ENCODE measurements at regions not wholly inside any gene's neighbourhood (a gene's known extent, or its start where the extent isn't known, plus 50 kb on each side); places are given as distances from the start of the nearest gene placed in this dataset.

- H3K9me3 ChIP-seq (ENCODE audit: control insufficient read depth, insufficient read depth, low read length) = no peaks in the 10 kb centered on the region
- H3K27ac ChIP-seq (ENCODE audit: low read depth, low read length) = no peak overlapping the region
- H3K27me3 ChIP-seq (ENCODE audit: control insufficient read depth, insufficient read depth, low read length) = no peaks in the 10 kb centered on the region
- no peaks in the 10 kb centered on the region for H3K36me3 ChIP-seq (ENCODE audit: control insufficient read depth, insufficient read depth, low read length)
- H3K9ac ChIP-seq (ENCODE audit: low read depth, low read length) = no peak overlapping the region
- H3K4me1 ChIP-seq (ENCODE audit: control insufficient read depth, insufficient read depth, low read length) = no peaks in the 10 kb centered on the region; the same call in 1 of the 2 replicates
- no peak overlapping the region for H3K4me3 ChIP-seq (ENCODE audit: low read depth, low read length)
Measured at GRCh38 chr9:13790055-13790454, 510.6 kb upstream of the MPDZ start.

DNA sequence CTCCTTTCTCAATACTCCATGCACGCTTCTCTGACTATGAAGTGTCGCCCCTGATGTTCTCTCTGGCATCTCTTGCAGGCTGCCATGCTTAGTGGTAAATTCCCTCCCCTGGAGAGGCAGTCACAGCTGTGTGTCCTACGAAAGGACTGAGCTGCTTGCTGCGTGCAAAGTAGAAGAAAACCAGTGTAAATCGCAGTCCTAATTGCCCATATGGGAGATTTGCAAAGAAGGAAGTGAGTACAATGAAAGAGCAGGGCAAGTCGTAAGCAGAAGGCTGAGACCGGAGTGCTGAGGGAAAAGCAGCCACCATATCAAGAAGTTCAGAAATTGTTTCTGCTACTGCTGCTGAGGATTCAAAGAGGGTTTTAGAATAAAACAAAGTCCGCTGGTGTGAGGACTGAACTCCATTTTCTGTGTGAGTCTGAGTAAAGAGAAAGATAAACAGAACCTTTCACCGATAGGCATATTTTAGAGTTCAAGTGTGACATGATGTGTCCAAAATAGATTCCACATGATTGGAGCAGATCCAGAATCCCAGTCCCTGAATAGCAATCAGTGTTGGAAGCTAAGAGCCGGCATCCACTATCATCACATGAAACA, 507.8 kb upstream of the MPDZ start:
- Histone ChIP-seq H3K27ac (ENCODE audit: low read depth, low read length) (no peak overlapping the region), H3K9ac (ENCODE audit: low read depth, low read length) (no peak overlapping the region), H3K9me3 (ENCODE audit: control insufficient read depth, insufficient read depth, low read length) (no peaks in the 10 kb centered on the region), H3K4me1 (ENCODE audit: control insufficient read depth, insufficient read depth, low read length) (no peaks in the 10 kb centered on the region; the same call in 1 of the 2 replicates), H3K27me3 (ENCODE audit: control insufficient read depth, insufficient read depth, low read length) (no peaks in the 10 kb centered on the region), H3K36me3 (ENCODE audit: control insufficient read depth, insufficient read depth, low read length) (no peaks in the 10 kb centered on the region), H3K4me3 (ENCODE audit: low read depth, low read length) (no peak overlapping the region)

GRCh38 chr9:13786711-13787110, 507.2 kb upstream of the MPDZ start:
- Histone ChIP-seq H3K9me3 (ENCODE audit: control insufficient read depth, insufficient read depth, low read length) (no peaks in the 10 kb centered on the region), H3K4me1 (ENCODE audit: control insufficient read depth, insufficient read depth, low read length) (no peaks in the 10 kb centered on the region; the same call in 1 of the 2 replicates), H3K9ac (ENCODE audit: low read depth, low read length) (no peak overlapping the region), H3K27ac (ENCODE audit: low read depth, low read length) (no peak overlapping the region), H3K4me3 (ENCODE audit: low read depth, low read length) (no peak overlapping the region), H3K36me3 (ENCODE audit: control insufficient read depth, insufficient read depth, low read length) (no peaks in the 10 kb centered on the region), H3K27me3 (ENCODE audit: control insufficient read depth, insufficient read depth, low read length) (no peaks in the 10 kb centered on the region)

DNA sequence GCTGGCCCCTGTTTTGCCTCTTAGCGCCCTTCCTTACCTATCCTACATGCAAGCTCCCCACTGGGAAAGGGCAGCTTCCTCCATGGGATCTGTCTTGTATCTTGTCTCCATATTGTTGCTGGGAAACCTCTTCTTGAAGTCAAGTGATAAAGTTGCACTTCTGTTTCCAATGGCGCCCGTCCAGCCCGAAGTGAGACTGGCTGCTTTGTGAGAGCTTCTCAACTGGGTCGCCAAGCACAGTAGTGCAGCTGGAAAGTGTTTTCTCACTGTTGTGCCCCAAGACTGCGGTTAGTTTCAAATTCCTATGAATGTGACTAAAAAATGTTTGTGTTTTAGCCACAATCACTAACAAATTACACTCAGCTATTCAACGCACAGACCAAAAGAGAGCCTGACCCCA, 506.6 kb upstream of the MPDZ start:
- Histone ChIP-seq H3K27ac (ENCODE audit: low read depth, low read length) (no peak overlapping the region), H3K9ac (ENCODE audit: low read depth, low read length) (no peak overlapping the region), H3K36me3 (ENCODE audit: control insufficient read depth, insufficient read depth, low read length) (no peaks in the 10 kb centered on the region), H3K4me3 (ENCODE audit: low read depth, low read length) (no peak overlapping the region), H3K9me3 (ENCODE audit: control insufficient read depth, insufficient read depth, low read length) (no peaks in the 10 kb centered on the region), H3K27me3 (ENCODE audit: control insufficient read depth, insufficient read depth, low read length) (no peaks in the 10 kb centered on the region), H3K4me1 (ENCODE audit: control insufficient read depth, insufficient read depth, low read length) (no peaks in the 10 kb centered on the region)

GRCh38 chr9:13779106-13779505, 499.6 kb upstream of the MPDZ start:
- H3K27ac ChIP-seq (ENCODE audit: low read depth, low read length) = no peak overlapping the region
- H3K9me3 ChIP-seq (ENCODE audit: control insufficient read depth, insufficient read depth, low read length) = no peaks in the 10 kb centered on the region
- no peaks in the 10 kb centered on the region for H3K4me1 ChIP-seq (ENCODE audit: control insufficient read depth, insufficient read depth, low read length)
- H3K27me3 ChIP-seq (ENCODE audit: control insufficient read depth, insufficient read depth, low read length) = no peaks in the 10 kb centered on the region
- H3K9ac ChIP-seq (ENCODE audit: low read depth, low read length) = no peak overlapping the region
- no peak overlapping the region for H3K4me3 ChIP-seq (ENCODE audit: low read depth, low read length)
- no peaks in the 10 kb centered on the region for H3K36me3 ChIP-seq (ENCODE audit: control insufficient read depth, insufficient read depth, low read length)

DNA sequence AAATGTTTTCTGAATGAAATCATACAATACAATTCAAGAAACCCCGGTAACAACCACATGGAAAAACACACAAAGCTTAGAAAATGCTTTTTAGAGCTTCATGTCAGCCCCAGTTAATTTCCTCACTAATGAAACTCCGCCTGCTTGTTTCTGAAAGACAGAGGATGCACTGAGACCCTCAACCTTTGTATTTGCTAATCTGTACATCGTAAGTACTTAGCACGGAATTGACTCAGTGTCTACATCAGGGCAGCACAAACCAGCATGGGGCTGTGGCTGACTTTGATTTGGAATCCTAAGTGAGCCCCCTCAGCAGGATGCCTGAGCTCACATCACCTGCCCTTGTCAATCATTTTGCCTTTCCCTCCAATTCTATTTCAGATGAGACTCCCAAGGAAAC, 499.1 kb upstream of the MPDZ start:
- no peak overlapping the region for H3K4me3 ChIP-seq (ENCODE audit: low read depth, low read length)
- H3K9me3 ChIP-seq (ENCODE audit: control insufficient read depth, insufficient read depth, low read length) = no peaks in the 10 kb centered on the region
- H3K36me3 ChIP-seq (ENCODE audit: control insufficient read depth, insufficient read depth, low read length) = no peaks in the 10 kb centered on the region

GRCh38 chr9:13770956-13771355, 491.5 kb upstream of the MPDZ start:
- Histone ChIP-seq H3K4me1 (ENCODE audit: control insufficient read depth, insufficient read depth, low read length) (no peaks in the 10 kb centered on the region), H3K27me3 (ENCODE audit: control insufficient read depth, insufficient read depth, low read length) (no peaks in the 10 kb centered on the region), H3K9me3 (ENCODE audit: control insufficient read depth, insufficient read depth, low read length) (no peaks in the 10 kb centered on the region), H3K9ac (ENCODE audit: low read depth, low read length) (no peak overlapping the region), H3K27ac (ENCODE audit: low read depth, low read length) (no peak overlapping the region), H3K4me3 (ENCODE audit: low read depth, low read length) (no peak overlapping the region), H3K36me3 (ENCODE audit: control insufficient read depth, insufficient read depth, low read length) (no peaks in the 10 kb centered on the region)

More for the DNA sequence above, 499.1 kb upstream of the MPDZ start:
- H3K9ac ChIP-seq (ENCODE audit: low read depth, low read length) = no peak overlapping the region
- H3K27ac ChIP-seq (ENCODE audit: low read depth, low read length) = no peak overlapping the region
- no peaks in the 10 kb centered on the region for H3K4me1 ChIP-seq (ENCODE audit: control insufficient read depth, insufficient read depth, low read length)
- H3K27me3 ChIP-seq (ENCODE audit: control insufficient read depth, insufficient read depth, low read length) = no peaks in the 10 kb centered on the region

DNA sequence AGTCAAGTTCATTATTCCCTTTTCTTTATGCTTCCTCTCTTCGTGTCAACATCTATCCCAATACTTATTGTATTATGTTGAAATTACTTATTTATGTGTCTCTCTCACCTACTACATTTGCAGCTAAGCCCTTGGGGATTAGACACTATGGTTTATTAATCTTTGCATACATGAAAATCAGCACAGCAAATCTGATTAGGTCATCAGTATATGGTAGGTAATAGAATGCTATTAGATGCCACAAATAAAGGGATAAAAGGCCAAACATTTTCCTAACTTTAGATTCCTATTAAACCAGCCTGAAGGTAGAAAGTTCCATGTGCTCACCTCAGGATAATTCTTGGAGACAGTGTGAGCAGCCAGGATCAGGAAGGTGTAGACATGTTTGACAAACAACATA, 490.1 kb upstream of the MPDZ start:
- no peaks in the 10 kb centered on the region for H3K4me1 ChIP-seq (ENCODE audit: control insufficient read depth, insufficient read depth, low read length)
- H3K9ac ChIP-seq (ENCODE audit: low read depth, low read length) = no peak overlapping the region
- H3K36me3 ChIP-seq (ENCODE audit: control insufficient read depth, insufficient read depth, low read length) = no peaks in the 10 kb centered on the region
- H3K9me3 ChIP-seq (ENCODE audit: control insufficient read depth, insufficient read depth, low read length) = no peaks in the 10 kb centered on the region
- H3K27ac ChIP-seq (ENCODE audit: low read depth, low read length) = no peak overlapping the region
- no peaks in the 10 kb centered on the region for H3K27me3 ChIP-seq (ENCODE audit: control insufficient read depth, insufficient read depth, low read length)
- H3K4me3 ChIP-seq (ENCODE audit: low read depth, low read length) = no peak overlapping the region

- Histone ChIP-seq H3K9ac (ENCODE audit: low read depth, low read length) (no peak overlapping the region), H3K36me3 (ENCODE audit: control insufficient read depth, insufficient read depth, low read length) (no peaks in the 10 kb centered on the region), H3K27ac (ENCODE audit: low read depth, low read length) (no peak overlapping the region), H3K4me3 (ENCODE audit: low read depth, low read length) (no peak overlapping the region), H3K27me3 (ENCODE audit: control insufficient read depth, insufficient read depth, low read length) (no peaks in the 10 kb centered on the region), H3K4me1 (ENCODE audit: control insufficient read depth, insufficient read depth, low read length) (no peaks in the 10 kb centered on the region), H3K9me3 (ENCODE audit: control insufficient read depth, insufficient read depth, low read length) (no peaks in the 10 kb centered on the region)
Measured at GRCh38 chr9:13769006-13769405, 489.5 kb upstream of the MPDZ start.

GRCh38 chr9:13762209-13762608, 482.7 kb upstream of the MPDZ start:
- Histone ChIP-seq H3K4me3 (ENCODE audit: low read depth, low read length) (no peak overlapping the region), H3K9me3 (ENCODE audit: control insufficient read depth, insufficient read depth, low read length) (no peaks in the 10 kb centered on the region), H3K27ac (ENCODE audit: low read depth, low read length) (no peak overlapping the region), H3K36me3 (ENCODE audit: control insufficient read depth, insufficient read depth, low read length) (no peaks in the 10 kb centered on the region), H3K9ac (ENCODE audit: low read depth, low read length) (no peak overlapping the region), H3K4me1 (ENCODE audit: control insufficient read depth, insufficient read depth, low read length) (no peaks in the 10 kb centered on the region), H3K27me3 (ENCODE audit: control insufficient read depth, insufficient read depth, low read length) (no peaks in the 10 kb centered on the region)

- no peaks in the 10 kb centered on the region for H3K27me3 ChIP-seq (ENCODE audit: control insufficient read depth, insufficient read depth, low read length)
- H3K9ac ChIP-seq (ENCODE audit: low read depth, low read length) = no peak overlapping the region
- H3K9me3 ChIP-seq (ENCODE audit: control insufficient read depth, insufficient read depth, low read length) = no peaks in the 10 kb centered on the region
- H3K27ac ChIP-seq (ENCODE audit: low read depth, low read length) = no peak overlapping the region
- no peak overlapping the region for H3K4me3 ChIP-seq (ENCODE audit: low read depth, low read length)
- H3K36me3 ChIP-seq (ENCODE audit: control insufficient read depth, insufficient read depth, low read length) = no peaks in the 10 kb centered on the region
- no peaks in the 10 kb centered on the region for H3K4me1 ChIP-seq (ENCODE audit: control insufficient read depth, insufficient read depth, low read length)
Measured at GRCh38 chr9:13759551-13759950, 480.1 kb upstream of the MPDZ start.

- Histone ChIP-seq H3K4me1 (ENCODE audit: control insufficient read depth, insufficient read depth, low read length) (no peaks in the 10 kb centered on the region), H3K9me3 (ENCODE audit: control insufficient read depth, insufficient read depth, low read length) (no peaks in the 10 kb centered on the region), H3K4me3 (ENCODE audit: low read depth, low read length) (no peak overlapping the region), H3K27me3 (ENCODE audit: control insufficient read depth, insufficient read depth, low read length) (no peaks in the 10 kb centered on the region), H3K9ac (ENCODE audit: low read depth, low read length) (no peak overlapping the region), H3K27ac (ENCODE audit: low read depth, low read length) (no peak overlapping the region), H3K36me3 (ENCODE audit: control insufficient read depth, insufficient read depth, low read length) (no peaks in the 10 kb centered on the region)
Measured at GRCh38 chr9:13758936-13759335, 479.4 kb upstream of the MPDZ start.

Measured in HUES48 (cell line).